IPS DF 6.9 (cell line): ENCODE measurements at regions not wholly inside any gene's neighbourhood (a gene's known extent, or its start where the extent isn't known, plus 50 kb on each side); places are given as distances from the start of the nearest gene placed in this dataset.
A peak's percentile ranks its signal among the peaks of the same experiment; 100 is the strongest.

Experiments
- DNase-seq: peaks from one replicate; pipeline ENCODE4 v3.0.0-alpha.2; 2013; ENCODE audit warnings: low read depth, low spot score
- H3K27ac ChIP-seq: one replicate; pipeline ENCODE4 v1.5.1; 2013; ENCODE audit warnings: low read length, control low read depth
- H3K27me3 ChIP-seq: 2 replicates; pipeline ENCODE4 v1.6.1; 2013; ENCODE audit warnings: mild to moderate bottlenecking, low read length; ENCODE audit not compliant: control insufficient read depth, insufficient read depth
- H3K36me3 ChIP-seq: 2 replicates; pipeline ENCODE4 v1.6.1; 2013; ENCODE audit warnings: low read length; ENCODE audit not compliant: control insufficient read depth, insufficient read depth
- H3K4me1 ChIP-seq: 2 replicates; pipeline ENCODE4 v1.6.1; 2013; ENCODE audit warnings: low read length; ENCODE audit not compliant: control insufficient read depth, insufficient read depth
- H3K4me3 ChIP-seq: 2 replicates; pipeline ENCODE4 v1.5.1; 2013; ENCODE audit warnings: mild to moderate bottlenecking, low read length
- H3K9me3 ChIP-seq: 2 replicates; pipeline ENCODE4 v1.6.1; 2013; ENCODE audit warnings: low read length, inconsistent platforms; ENCODE audit not compliant: control insufficient read depth, insufficient read depth
- WGBS: extraction: QIAGEN DNeasy Blood & Tissue Kit; methylation state at CpG from one replicate; pipeline ENCODE4 v1.1.7; 2013; ENCODE audit warnings: mixed read lengths, missing lambda C conversion rate; ENCODE audit not compliant: insufficient read length, insufficient coverage; 5-methylcytosine and 5-hydroxymethylcytosine counted together

DNA sequence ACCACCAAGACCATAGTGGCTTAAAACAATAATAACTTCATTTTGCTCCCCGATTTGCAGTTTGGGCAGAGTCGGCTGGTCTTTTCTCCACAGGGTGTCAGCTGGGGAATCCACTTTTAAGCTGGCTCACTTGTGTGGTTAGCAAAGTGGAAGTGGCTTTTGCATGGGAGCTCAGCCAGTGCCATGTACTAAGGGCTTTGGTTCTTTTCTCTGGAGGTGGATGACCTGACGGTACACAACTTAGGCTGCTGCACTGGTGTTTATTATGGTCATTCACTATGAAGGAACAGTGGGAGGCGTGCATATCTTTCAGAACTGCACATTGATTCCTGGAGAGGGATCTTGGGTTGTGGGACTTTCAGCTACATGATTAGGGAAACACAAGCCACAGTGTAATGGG, 141.0 kb downstream of the OR2B2 start:
- Histone ChIP-seq H3K36me3 (no peaks in the 10 kb centered on the region), H3K4me3 (no peak overlapping the region), H3K27me3 (peaks cover 50% of the 10 kb centered on the region), H3K27ac (no peak overlapping the region), H3K9me3 (no peaks in the 10 kb centered on the region), H3K4me1 (no peaks in the 10 kb centered on the region)
- no CpG with 5 or more reads among the region's 4 CpGs for WGBS
- DNase-seq: no peak

DNA sequence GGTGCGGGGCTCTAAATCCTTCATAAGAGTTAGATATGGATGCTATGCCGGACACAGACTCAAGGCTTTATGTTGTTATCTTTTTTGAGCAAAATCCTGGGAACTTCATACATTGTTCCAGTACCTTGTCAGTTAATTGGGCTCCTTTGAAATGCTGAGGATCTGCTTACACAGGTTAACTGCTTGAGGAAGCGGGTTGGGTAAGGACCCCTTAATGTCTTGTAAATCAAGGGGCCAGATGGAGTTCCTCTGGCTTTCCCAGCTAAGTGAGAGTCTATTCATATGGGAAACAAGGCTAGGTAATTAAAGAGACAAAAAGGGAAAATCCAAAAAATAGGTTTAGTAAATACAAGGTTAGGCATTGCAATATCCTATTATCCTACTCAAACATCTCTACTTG, 141.5 kb downstream of the OR2B2 start:
- no peak for DNase-seq
- H3K9me3 ChIP-seq: no peaks in the 10 kb centered on the region
- H3K4me3 ChIP-seq: no peak overlapping the region
- WGBS: no CpG with 5 or more reads among the region's 3 CpGs
- no peaks in the 10 kb centered on the region for H3K4me1 ChIP-seq
- H3K27ac ChIP-seq: no peak overlapping the region
- peaks cover 54% of the 10 kb centered on the region for H3K27me3 ChIP-seq
- H3K36me3 ChIP-seq: no peaks in the 10 kb centered on the region

DNA sequence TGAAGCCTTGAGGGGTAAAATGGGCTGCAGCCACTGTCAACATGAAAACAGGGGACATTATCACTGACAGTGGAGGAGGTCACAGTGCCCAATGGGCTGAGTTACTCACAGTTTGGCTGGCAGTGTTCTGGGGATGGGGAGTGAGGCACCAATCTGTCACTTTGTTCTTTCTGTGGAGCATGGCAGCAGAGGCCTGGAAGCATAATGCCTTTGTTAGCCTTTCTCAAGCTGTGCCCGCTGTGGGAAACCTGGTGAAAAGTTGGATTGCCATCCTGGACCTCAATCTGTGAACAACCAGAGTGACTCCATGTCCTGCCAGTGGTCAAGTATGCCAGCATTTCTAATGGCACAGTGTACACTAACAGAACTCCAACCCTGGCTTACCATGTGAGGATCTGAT, 143.6 kb downstream of the OR2B2 start:
- Histone ChIP-seq H3K36me3 (no peaks in the 10 kb centered on the region), H3K9me3 (no peaks in the 10 kb centered on the region), H3K27me3 (peaks cover 69% of the 10 kb centered on the region), H3K27ac (no peak overlapping the region), H3K4me3 (no peak overlapping the region), H3K4me1 (no peaks in the 10 kb centered on the region)
- no CpG with 5 or more reads among the region's 1 CpG for WGBS
- DNase-seq: no peak

DNA sequence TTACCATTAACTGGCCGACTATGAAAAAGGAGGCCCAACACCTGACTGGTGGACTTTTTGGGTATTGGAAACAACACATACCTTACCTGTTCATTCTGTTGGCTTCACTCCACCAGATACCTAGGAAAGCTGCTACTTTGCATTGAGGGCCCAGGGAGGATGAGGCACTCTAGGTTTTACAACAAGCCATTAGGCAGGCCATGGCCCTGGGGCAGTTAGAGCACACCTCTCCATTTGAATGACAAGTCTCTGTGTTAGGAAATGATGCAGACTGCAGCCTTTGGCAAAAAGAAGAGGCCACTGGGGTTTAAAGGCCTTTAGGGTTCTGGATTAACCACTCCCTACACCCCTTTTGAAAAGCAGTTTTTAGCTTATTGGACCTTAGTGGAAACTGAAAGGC, 144.3 kb downstream of the OR2B2 start:
- no peak for DNase-seq
- no peaks in the 10 kb centered on the region for H3K4me1 ChIP-seq
- H3K4me3 ChIP-seq: no peak overlapping the region
- H3K36me3 ChIP-seq: no peaks in the 10 kb centered on the region
- H3K27me3 ChIP-seq: peaks cover 65% of the 10 kb centered on the region
- no peak overlapping the region for H3K27ac ChIP-seq
- WGBS: no CpG with 5 or more reads among the region's 1 CpG
- H3K9me3 ChIP-seq: no peaks in the 10 kb centered on the region

DNA sequence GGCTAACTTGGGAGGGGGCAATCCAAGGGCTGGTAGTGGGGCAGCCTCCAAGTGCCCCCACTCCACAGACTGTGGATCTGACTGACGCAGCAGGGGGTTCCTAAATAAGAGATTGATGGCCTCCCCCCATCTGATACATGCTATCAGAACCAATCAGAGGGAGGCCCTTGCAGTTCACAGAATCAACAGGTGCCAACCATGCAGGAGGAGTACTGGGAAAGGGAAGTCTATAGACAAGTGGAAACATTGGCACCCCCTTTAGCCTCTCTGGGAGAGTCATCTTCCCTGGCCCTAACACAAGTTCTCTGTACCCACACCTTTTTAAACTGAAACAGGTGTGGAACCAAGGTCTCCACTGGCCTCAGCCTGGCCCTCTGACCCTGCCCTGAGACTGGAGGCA, 145.8 kb downstream of the OR2B2 start:
- DNase-seq: no peak
- H3K9me3 ChIP-seq: no peaks in the 10 kb centered on the region
- no peak overlapping the region for H3K27ac ChIP-seq
- H3K36me3 ChIP-seq: no peaks in the 10 kb centered on the region
- H3K27me3 ChIP-seq: peaks cover 57% of the 10 kb centered on the region
- no peaks in the 10 kb centered on the region for H3K4me1 ChIP-seq
- no peak overlapping the region for H3K4me3 ChIP-seq
- no CpG with 5 or more reads among the region's 1 CpG for WGBS

DNA sequence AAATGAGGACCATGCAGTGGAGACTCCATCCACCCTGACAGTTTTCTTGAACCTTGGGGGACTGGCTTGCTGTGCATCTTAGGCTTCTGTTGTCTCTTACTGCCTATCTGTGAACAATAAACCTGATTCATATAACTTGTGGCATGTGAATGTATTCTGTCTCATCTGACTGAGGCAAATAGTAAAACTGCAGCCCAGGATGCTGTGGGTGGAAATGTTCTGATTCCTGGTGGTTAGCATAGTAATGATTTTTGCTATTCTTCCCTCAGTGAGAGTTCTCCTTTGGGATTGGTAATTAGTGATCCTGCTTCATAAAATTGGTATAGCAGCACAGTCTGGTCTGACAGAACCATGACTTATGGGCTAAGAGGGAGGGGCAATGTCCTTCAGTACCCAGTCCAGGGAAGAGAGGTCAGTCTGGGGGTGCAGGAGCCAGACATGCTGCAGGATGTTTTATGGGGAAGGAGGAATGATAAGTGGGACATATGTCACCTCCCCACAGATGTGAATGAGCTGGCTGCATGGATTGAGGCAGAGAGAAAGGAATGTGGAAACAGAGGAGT, 147.1 kb downstream of the OR2B2 start:
- no peaks in the 10 kb centered on the region for H3K36me3 ChIP-seq
- H3K4me1 ChIP-seq: no peaks in the 10 kb centered on the region
- DNase-seq: no peak
- no peak overlapping the region for H3K27ac ChIP-seq
- no peak overlapping the region for H3K4me3 ChIP-seq
- H3K27me3 ChIP-seq: peaks cover 59% of the 10 kb centered on the region
- H3K9me3 ChIP-seq: no peaks in the 10 kb centered on the region

DNA sequence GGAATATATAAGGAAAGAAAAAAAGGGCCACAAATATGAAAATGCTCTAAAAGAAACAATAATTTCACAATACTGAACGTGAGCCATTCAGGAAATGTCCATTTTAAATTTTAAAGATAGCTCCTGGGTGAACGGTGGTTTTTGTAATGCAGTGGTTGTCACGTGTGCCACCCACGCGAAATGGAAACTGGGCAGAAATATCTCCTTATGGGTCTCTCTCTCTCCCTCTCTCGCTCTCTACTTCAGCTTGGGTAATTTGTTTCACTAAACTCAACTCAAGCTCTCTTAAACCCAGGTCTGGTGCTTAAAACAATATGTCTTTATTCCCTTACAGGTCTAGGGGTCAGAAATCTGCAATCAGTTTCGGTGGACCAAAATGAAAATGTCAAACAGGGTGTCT, 150.8 kb downstream of the OR2B2 start:
- H3K4me3 ChIP-seq: peak overlapping the region; percentile 18; the same call in 1 of the 2 replicates
- no peak for DNase-seq

DNA sequence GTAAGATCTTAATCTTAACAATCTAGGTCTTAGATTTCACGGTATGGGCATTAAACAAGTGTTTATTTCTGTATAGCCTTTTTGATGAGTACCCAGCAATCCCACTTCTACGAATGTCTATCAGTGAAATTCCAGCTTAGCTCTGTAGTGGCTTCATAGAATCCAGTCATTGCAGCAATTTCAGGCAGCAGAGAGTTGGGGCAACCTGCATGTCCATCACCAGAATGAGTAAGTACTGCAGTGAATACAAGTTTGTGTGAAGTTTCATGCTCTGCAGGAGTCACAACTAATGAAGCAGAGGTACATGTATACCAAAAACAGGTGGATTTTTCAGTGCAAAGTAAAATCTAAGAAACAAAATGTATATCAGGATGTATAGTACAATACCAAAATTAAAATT, 151.7 kb downstream of the OR2B2 start:
- H3K27me3 ChIP-seq: peaks cover 27% of the 10 kb centered on the region; the same call in 1 of the 2 replicates
- no CpG with 5 or more reads among the region's 2 CpGs for WGBS
- H3K27ac ChIP-seq: no peak overlapping the region
- no peak for DNase-seq
- H3K4me3 ChIP-seq: no peak overlapping the region
- H3K4me1 ChIP-seq: no peaks in the 10 kb centered on the region
- H3K9me3 ChIP-seq: no peaks in the 10 kb centered on the region
- H3K36me3 ChIP-seq: no peaks in the 10 kb centered on the region

More for the DNA sequence above, 150.8 kb downstream of the OR2B2 start:
- no CpG with 5 or more reads among the region's 7 CpGs for WGBS
- H3K27me3 ChIP-seq: peaks cover 33% of the 10 kb centered on the region
- H3K36me3 ChIP-seq: no peaks in the 10 kb centered on the region
- H3K27ac ChIP-seq: no peak overlapping the region
- no peaks in the 10 kb centered on the region for H3K9me3 ChIP-seq
- no peaks in the 10 kb centered on the region for H3K4me1 ChIP-seq

DNA sequence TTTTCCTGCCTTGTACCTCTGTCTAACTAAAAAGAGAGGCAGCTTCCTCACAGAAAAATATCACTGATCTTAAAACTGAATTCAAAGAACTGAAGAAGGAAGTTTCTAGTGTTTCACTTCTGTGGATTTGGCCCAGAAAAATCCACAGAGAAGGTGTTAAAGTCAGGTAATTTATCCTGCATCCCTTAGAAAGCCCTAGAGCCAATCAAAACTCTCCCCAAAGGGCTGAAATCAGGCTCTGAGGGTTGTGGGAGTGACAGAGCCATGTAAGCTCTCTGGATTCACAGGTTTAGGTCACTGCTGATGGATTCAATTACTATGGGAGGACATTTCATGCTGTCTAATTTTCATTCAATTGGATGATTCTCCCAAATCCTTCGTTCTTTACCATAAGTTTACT, 152.3 kb downstream of the OR2B2 start:
- whole genome bisulfite sequencing: no CpG with 5 or more reads among the region's 1 CpG
- Histone ChIP-seq H3K27ac (no peak overlapping the region), H3K4me3 (no peak overlapping the region), H3K4me1 (no peaks in the 10 kb centered on the region), H3K27me3 (peaks cover 23% of the 10 kb centered on the region; the same call in 1 of the 2 replicates), H3K36me3 (no peaks in the 10 kb centered on the region), H3K9me3 (no peaks in the 10 kb centered on the region)
- no peak for DNase-seq

DNA sequence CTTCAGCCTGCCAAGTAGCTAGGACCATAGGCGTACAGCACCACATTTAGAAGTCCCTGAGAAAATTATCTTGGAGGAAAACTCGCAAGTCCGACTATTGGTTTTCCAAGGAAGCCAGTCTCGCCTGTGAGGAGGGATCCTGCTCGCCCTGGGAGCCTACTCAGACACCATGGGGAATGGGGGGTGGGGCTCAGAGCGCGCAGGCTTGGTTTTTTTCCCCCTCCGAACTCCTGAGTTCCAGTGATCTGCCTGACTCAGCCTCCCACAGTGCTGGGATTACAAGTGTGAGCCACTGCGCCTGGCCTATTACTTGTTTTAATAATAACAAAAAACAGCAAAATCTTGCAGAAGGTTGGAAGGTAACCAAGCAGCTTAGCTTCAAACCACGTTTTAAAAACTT, 153.7 kb downstream of the OR2B2 start:
- WGBS: no CpG with 5 or more reads among the region's 10 CpGs
- DNase-seq: no peak
- no peaks in the 10 kb centered on the region for H3K4me1 ChIP-seq
- peaks cover 16% of the 10 kb centered on the region; the same call in 1 of the 2 replicates for H3K27me3 ChIP-seq
- no peaks in the 10 kb centered on the region for H3K36me3 ChIP-seq
- no peak overlapping the region for H3K27ac ChIP-seq
- H3K9me3 ChIP-seq: no peaks in the 10 kb centered on the region
- no peak overlapping the region for H3K4me3 ChIP-seq

DNA sequence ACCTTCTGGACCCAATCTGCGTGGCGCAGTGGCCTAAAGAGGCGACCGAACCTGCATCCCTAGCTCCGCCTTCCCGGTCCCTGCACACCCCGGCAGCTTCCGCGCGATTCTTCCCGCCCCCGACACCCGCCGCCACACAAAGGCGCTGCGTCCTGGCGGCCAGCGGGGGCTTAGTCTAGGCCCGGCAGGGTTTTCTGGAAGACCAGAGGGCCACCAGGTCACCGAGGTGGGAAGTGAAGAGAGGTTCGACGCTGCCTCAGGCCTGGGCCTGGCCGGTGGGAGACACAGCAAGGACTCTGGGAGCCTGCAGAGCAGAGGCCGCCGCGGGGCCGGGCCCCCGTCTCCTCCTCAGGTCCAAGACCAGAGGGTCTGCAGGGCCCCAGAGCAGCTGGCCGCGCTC, 154.9 kb downstream of the OR2B2 start:
- H3K9me3 ChIP-seq: no peaks in the 10 kb centered on the region
- DNase-seq: no peak
- H3K27ac ChIP-seq: no peak overlapping the region
- WGBS: no CpG with 5 or more reads among the region's 30 CpGs
- H3K4me3 ChIP-seq: peak overlapping the region; percentile 40; the same call in 1 of the 2 replicates
- peaks cover 16% of the 10 kb centered on the region; the same call in 1 of the 2 replicates for H3K27me3 ChIP-seq
- no peaks in the 10 kb centered on the region for H3K4me1 ChIP-seq
- no peaks in the 10 kb centered on the region for H3K36me3 ChIP-seq
